SK-N-SH treated with all-trans-retinoic acid at 6 μM for 48 hours (cell line): ENCODE measurements at regions not wholly inside any gene's neighbourhood (a gene's known extent, or its start where the extent isn't known, plus 50 kb on each side); places are given as distances from the start of the nearest gene placed in this dataset.

Source experiments
- PATZ1 ChIP-seq: fragments of 250-450 bp; sonication (Bioruptor Pico); IDR thresholded peaks from 2 replicates; pipeline ENCODE4 v1.8.0; 2020; ENCODE audit warnings: mild to moderate bottlenecking, moderate library complexity, borderline replicate concordance
- ZC3H10 ChIP-seq: fragments of 250-450 bp; sonication (Bioruptor Pico); IDR thresholded peaks from 2 replicates; pipeline ENCODE4 v1.5.1; 2021; ENCODE audit warnings: mild to moderate bottlenecking, moderate library complexity

- TF ChIP-seq PATZ1 (CRISPR knock-in tag) = no peak
- no peak for TF ChIP-seq ZC3H10 (CRISPR knock-in tag)
These were observed 71.6 kb upstream of the KRAS start for GRCh38 chr12:25322351-25322750.
